ENCODE measurements at regions not wholly inside any gene's neighbourhood (a gene's known extent, or its start where the extent isn't known, plus 50 kb on each side); places are given as distances from the start of the nearest gene placed in this dataset.

GRCh38 chr17:34840750-34841149, 120.5 kb downstream of the CCT6B start:
- no peak for TF ChIP-seq CTCF (IDR thresholded peaks at IDR 0.05)
- no peak for TF ChIP-seq POLR2A (IDR thresholded peaks at IDR 0.05)

All from right lobe of liver (tissue), 4 donors.